ENCODE measurements at regions not wholly inside any gene's neighbourhood (a gene's known extent, or its start where the extent isn't known, plus 50 kb on each side); places are given as distances from the start of the nearest gene placed in this dataset.

GRCh38 chr5:97840643-97841042, 657.6 kb upstream of the RIOK2 start:
- TF ChIP-seq CTCF (IDR thresholded peaks at IDR 0.05; ENCODE audit: poor library complexity): no peak
- no peak for TF ChIP-seq EZH2 (IDR thresholded peaks at IDR 0.05; ENCODE audit: borderline replicate concordance)
